ENCODE measurements at regions not wholly inside any gene's neighbourhood (a gene's known extent, or its start where the extent isn't known, plus 50 kb on each side); places are given as distances from the start of the nearest gene placed in this dataset.

- H3K9me3 Mint-ChIP-seq = peaks cover 8% of the 10 kb centered on the region
- no peak overlapping the region for H3K27ac Mint-ChIP-seq
- no peaks in the 10 kb centered on the region for H3K27me3 Mint-ChIP-seq (ENCODE audit: low read depth)
- no peak for TF ChIP-seq CTCF (IDR thresholded peaks at IDR 0.05; ENCODE audit: unreplicated experiment)
- no peak overlapping the region for H3K4me3 Mint-ChIP-seq
- peaks cover 1% of the 10 kb centered on the region for H3K36me3 Mint-ChIP-seq
- H3K4me1 Mint-ChIP-seq = no peaks in the 10 kb centered on the region
- no peak for DNase-seq (ENCODE audit: low spot score in 2 of 2, unreplicated experiment in 2 of 2)
Observed at GRCh38 chr5:8824371-8824770, 721.5 kb downstream of the SEMA5A start.

- Mint-ChIP-seq H3K27ac (no peak overlapping the region), H3K27me3 (ENCODE audit: low read depth) (no peaks in the 10 kb centered on the region), H3K4me1 (no peaks in the 10 kb centered on the region), H3K9me3 (peaks cover 5% of the 10 kb centered on the region), H3K4me3 (no peak overlapping the region), H3K36me3 (peaks cover 1% of the 10 kb centered on the region)
- TF ChIP-seq CTCF (IDR thresholded peaks at IDR 0.05; ENCODE audit: unreplicated experiment) = no peak
- DNase-seq (ENCODE audit: low spot score in 2 of 2, unreplicated experiment in 2 of 2) = no peak
Observed at GRCh38 chr5:8825139-8825757, 720.6 kb downstream of the SEMA5A start.

- no peak for DNase-seq (ENCODE audit: low spot score in 2 of 2, unreplicated experiment in 2 of 2)
- H3K9me3 Mint-ChIP-seq = peaks cover 17% of the 10 kb centered on the region
- H3K4me1 Mint-ChIP-seq = no peaks in the 10 kb centered on the region
- H3K4me3 Mint-ChIP-seq = no peak overlapping the region
- H3K36me3 Mint-ChIP-seq = peaks cover 1% of the 10 kb centered on the region
- no peak overlapping the region for H3K27ac Mint-ChIP-seq
- TF ChIP-seq CTCF (IDR thresholded peaks at IDR 0.05; ENCODE audit: unreplicated experiment) = no peak
- no peaks in the 10 kb centered on the region for H3K27me3 Mint-ChIP-seq (ENCODE audit: low read depth)
Observed at GRCh38 chr5:8826508-8826907, 719.4 kb downstream of the SEMA5A start.

GRCh38 chr5:8827696-8828095 is 718.2 kb downstream of the SEMA5A start:
- no peaks in the 10 kb centered on the region for H3K4me1 Mint-ChIP-seq

GRCh38 chr5:8828596-8829322 is 717.1 kb downstream of the SEMA5A start:
- H3K4me3 Mint-ChIP-seq = no peak overlapping the region
- DNase-seq (ENCODE audit: low spot score in 2 of 2, unreplicated experiment in 2 of 2) = no peak
- H3K27ac Mint-ChIP-seq = no peak overlapping the region
- H3K27me3 Mint-ChIP-seq (ENCODE audit: low read depth) = no peaks in the 10 kb centered on the region
- no peaks in the 10 kb centered on the region for H3K4me1 Mint-ChIP-seq
- peaks cover 17% of the 10 kb centered on the region for H3K9me3 Mint-ChIP-seq
- H3K36me3 Mint-ChIP-seq = peaks cover 1% of the 10 kb centered on the region
- TF ChIP-seq CTCF (IDR thresholded peaks at IDR 0.05; ENCODE audit: unreplicated experiment) = no peak

More at GRCh38 chr5:8827696-8828095, 718.2 kb downstream of the SEMA5A start:
- Mint-ChIP-seq H3K9me3 (peaks cover 17% of the 10 kb centered on the region), H3K4me3 (no peak overlapping the region), H3K27ac (no peak overlapping the region), H3K27me3 (ENCODE audit: low read depth) (no peaks in the 10 kb centered on the region), H3K36me3 (peaks cover 1% of the 10 kb centered on the region)
- DNase-seq (ENCODE audit: low spot score in 2 of 2, unreplicated experiment in 2 of 2) = no peak
- TF ChIP-seq CTCF (IDR thresholded peaks at IDR 0.05; ENCODE audit: unreplicated experiment) = no peak
